HUES48 (cell line): ENCODE measurements at regions not wholly inside any gene's neighbourhood (a gene's known extent, or its start where the extent isn't known, plus 50 kb on each side); places are given as distances from the start of the nearest gene placed in this dataset.

Experiments
- H3K27ac ChIP-seq: one replicate; pipeline ENCODE4 v1.7.0; 2013; ENCODE audit warnings: low read depth, low read length, inconsistent platforms
- H3K27me3 ChIP-seq: 2 replicates; pipeline ENCODE4 v1.6.1; 2013; ENCODE audit warnings: mild to moderate bottlenecking, low read length; ENCODE audit not compliant: control insufficient read depth, insufficient read depth
- H3K36me3 ChIP-seq: 2 replicates; pipeline ENCODE4 v1.6.1; 2013; ENCODE audit warnings: low read length; ENCODE audit not compliant: control insufficient read depth, insufficient read depth
- H3K4me1 ChIP-seq: 2 replicates; pipeline ENCODE4 v1.6.1; 2013; ENCODE audit warnings: mild to moderate bottlenecking, low read length; ENCODE audit not compliant: control insufficient read depth, insufficient read depth
- H3K4me3 ChIP-seq: 2 replicates; pipeline ENCODE4 v1.5.1; 2013; ENCODE audit warnings: mild to moderate bottlenecking, low read depth, low read length
- H3K9ac ChIP-seq: 2 replicates; pipeline ENCODE4 v1.6.1; 2013; ENCODE audit warnings: mild to moderate bottlenecking, low read depth, low read length, moderate library complexity
- H3K9me3 ChIP-seq: 2 replicates; pipeline ENCODE4 v1.6.1; 2013; ENCODE audit warnings: low read length; ENCODE audit not compliant: control insufficient read depth, insufficient read depth

DNA sequence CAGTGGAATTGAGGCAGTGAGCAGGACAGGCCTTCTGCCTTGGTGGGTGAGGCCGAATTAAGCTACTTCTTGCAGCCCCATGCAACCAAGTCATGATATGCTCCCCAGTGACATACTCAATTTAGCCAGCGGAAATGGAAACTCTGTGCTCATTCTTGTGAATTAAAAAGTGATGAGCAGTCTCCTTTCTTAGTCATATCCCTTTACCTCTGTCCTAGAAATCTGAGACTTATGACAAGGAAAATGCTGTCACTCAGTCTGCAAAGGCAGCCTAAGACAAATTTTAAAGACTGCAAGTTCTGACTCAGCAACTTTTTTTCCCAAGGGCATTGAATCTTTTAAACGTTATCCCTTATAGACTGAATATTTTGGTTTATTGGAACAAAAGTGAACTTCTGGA, 218.2 kb downstream of the SH3BP4 start:
- Histone ChIP-seq H3K4me3 (no peak overlapping the region), H3K9ac (no peak overlapping the region), H3K4me1 (peaks cover 6% of the 10 kb centered on the region; the same call in 1 of the 2 replicates), H3K9me3 (no peaks in the 10 kb centered on the region), H3K27ac (no peak overlapping the region), H3K27me3 (no peaks in the 10 kb centered on the region), H3K36me3 (no peaks in the 10 kb centered on the region)

DNA sequence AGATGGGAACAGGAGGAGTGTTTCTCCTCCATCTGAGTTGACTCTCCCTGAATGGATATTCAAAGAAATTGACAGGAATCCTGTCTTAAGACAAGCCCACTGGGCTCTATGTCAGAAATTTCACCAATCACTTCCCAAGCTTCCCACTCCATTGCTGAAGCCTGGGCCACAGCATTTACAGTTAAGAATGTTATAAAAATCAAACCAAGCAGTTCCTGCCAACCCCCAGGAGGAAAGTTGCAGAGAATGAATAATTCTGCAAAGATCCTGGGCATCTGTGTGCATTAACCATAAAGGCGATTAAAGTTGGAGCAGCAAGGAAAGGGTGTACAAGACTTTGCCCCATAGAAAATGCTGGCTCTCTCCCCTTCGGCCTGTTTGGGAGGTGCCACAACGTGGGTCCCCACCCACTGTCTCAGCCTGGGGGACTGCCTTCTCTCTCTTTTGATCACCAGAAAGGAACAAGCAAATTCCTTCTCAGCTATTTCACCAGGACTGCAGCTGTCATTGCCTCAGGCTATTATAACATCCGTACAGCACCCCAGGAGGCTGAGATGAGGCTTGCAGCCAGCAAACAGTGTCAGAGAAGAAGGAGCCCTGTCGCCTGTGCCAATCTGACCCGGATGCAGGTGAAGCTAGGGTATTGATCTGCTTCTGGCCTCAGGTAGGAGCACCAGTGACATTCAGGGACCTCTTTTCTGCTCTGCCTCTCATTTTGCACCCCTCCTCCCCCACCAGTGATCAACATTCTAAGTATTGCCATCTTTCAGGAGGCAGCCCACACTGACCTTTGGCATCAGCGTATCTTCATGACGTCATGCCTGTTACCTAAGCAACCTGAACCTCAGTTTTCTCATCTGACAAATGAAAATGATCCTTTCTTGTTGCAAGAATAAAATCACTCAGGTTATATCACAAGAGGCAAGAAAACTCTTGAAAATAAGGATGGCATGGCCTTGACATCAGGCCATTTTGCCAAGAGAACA, 219.0 kb downstream of the SH3BP4 start:
- Histone ChIP-seq H3K27ac (no peak overlapping the region), H3K36me3 (no peaks in the 10 kb centered on the region), H3K4me1 (peaks cover 6% of the 10 kb centered on the region; the same call in 1 of the 2 replicates), H3K9ac (no peak overlapping the region), H3K9me3 (no peaks in the 10 kb centered on the region), H3K4me3 (no peak overlapping the region), H3K27me3 (no peaks in the 10 kb centered on the region)

DNA sequence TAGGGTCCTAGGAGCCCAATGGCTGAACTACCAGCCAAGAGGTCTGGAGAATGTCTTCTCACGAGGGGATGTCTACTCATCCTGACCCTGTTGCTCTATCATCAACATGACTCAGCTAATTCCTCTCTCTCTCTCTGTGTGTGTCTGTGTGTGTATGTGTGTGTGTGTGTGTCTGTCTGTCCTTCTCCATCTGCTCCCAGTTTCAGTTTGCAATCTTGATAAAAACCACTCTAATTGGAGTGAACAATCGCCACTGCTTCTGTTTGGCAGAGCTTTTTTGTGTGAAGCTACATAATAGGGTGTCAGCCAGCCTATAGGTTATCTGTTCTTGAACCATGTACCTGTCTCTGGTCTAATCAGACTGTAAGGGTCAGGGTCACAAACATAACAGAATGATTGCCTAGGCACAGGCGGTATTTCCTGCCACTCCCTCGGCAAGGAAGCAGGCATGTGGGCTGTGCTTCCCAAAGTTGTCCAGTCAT, 219.8 kb downstream of the SH3BP4 start:
- no peaks in the 10 kb centered on the region for H3K27me3 ChIP-seq
- H3K27ac ChIP-seq, result no peak overlapping the region
- H3K36me3 ChIP-seq, result no peaks in the 10 kb centered on the region
- no peak overlapping the region for H3K4me3 ChIP-seq
- H3K9me3 ChIP-seq, result no peaks in the 10 kb centered on the region
- no peak overlapping the region for H3K9ac ChIP-seq
- peaks cover 6% of the 10 kb centered on the region; the same call in 1 of the 2 replicates for H3K4me1 ChIP-seq

DNA sequence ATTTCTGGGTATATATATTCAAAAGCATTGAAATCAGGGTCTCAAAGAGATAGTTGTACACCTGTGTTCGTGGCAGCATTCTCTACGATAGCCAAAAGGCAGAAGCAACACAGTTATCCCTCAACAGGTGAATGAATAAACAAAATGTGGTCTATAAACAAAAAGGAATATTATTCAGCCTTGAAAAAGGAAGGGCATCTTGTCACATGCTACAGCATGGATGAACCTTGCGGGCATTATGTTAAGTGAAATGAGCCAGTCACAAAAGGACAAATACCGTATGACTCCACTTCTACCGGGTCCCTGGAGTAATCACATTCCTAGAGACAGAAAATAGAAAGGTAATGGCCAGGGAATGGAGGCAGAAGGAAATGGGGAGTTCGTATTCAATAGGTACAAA, 228.8 kb downstream of the SH3BP4 start:
- Histone ChIP-seq H3K36me3 (no peaks in the 10 kb centered on the region), H3K27me3 (no peaks in the 10 kb centered on the region), H3K9ac (no peak overlapping the region), H3K9me3 (no peaks in the 10 kb centered on the region), H3K4me1 (no peaks in the 10 kb centered on the region), H3K4me3 (no peak overlapping the region), H3K27ac (no peak overlapping the region)

DNA sequence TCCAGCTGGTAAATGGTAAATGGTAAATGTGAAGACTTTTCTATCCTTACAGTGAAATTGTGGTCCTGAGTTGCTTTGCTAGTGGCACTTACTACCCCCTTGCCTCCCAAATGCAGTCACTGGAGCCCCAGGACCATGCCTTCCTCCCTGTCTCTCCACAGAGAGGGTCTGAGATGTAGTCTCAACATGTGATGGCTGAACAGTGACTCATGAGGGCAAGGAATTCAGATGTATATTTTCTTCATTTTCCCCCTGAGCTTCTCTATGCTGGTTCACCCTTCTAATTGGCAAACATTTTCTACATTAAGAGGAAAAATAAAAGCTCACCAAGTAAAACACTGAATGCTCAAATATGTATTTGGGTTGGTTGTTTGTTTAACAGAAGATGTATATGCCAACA, 232.0 kb downstream of the SH3BP4 start:
- H3K9me3 ChIP-seq, result no peaks in the 10 kb centered on the region
- no peaks in the 10 kb centered on the region for H3K4me1 ChIP-seq
- no peak overlapping the region for H3K27ac ChIP-seq
- H3K4me3 ChIP-seq, result no peak overlapping the region
- no peaks in the 10 kb centered on the region for H3K36me3 ChIP-seq
- H3K27me3 ChIP-seq, result no peaks in the 10 kb centered on the region
- no peak overlapping the region for H3K9ac ChIP-seq

DNA sequence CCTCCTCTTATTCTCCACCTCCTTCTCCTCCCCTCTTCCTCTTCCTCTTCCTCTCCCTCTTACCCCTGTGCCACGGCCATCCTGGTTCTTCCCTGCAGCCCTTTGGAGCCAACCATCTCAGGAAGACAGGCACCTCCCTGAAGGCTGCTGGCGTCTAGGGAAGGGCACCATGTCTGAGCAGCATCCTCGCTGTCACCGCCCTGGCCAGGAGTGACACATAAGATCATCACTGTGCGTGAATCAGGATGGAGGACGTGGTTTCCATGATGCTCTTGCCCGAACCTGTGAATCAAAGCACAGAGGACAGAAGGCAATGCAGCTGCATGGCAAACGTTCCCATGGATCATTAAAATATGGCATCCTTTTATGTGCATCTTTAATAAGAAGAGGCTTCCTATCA, 236.0 kb downstream of the SH3BP4 start:
- Histone ChIP-seq H3K4me1 (no peaks in the 10 kb centered on the region), H3K4me3 (no peak overlapping the region), H3K9ac (no peak overlapping the region), H3K27me3 (no peaks in the 10 kb centered on the region), H3K36me3 (no peaks in the 10 kb centered on the region), H3K27ac (no peak overlapping the region), H3K9me3 (no peaks in the 10 kb centered on the region)

DNA sequence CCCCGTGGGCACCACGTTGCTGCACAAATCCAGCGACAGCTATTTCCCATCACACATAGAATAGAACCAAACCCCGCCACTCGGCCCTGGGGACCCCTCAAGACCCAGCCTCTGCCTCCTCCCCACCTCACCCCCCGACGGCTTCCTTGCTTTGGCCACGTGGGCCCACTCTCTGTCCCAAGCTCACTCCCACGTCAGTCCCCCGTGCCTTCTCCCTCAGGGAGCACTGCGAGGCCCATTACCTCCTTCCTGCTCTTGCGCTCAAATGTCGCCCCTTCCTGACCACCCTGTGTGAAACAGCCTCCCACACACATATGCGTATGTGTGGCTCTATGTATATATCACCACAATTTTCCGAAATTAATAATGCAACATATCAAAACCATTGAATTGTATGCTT, 239.7 kb downstream of the SH3BP4 start:
- Histone ChIP-seq H3K4me1 (no peaks in the 10 kb centered on the region), H3K27ac (no peak overlapping the region), H3K9me3 (no peaks in the 10 kb centered on the region), H3K27me3 (no peaks in the 10 kb centered on the region), H3K9ac (no peak overlapping the region), H3K36me3 (no peaks in the 10 kb centered on the region), H3K4me3 (no peak overlapping the region)

DNA sequence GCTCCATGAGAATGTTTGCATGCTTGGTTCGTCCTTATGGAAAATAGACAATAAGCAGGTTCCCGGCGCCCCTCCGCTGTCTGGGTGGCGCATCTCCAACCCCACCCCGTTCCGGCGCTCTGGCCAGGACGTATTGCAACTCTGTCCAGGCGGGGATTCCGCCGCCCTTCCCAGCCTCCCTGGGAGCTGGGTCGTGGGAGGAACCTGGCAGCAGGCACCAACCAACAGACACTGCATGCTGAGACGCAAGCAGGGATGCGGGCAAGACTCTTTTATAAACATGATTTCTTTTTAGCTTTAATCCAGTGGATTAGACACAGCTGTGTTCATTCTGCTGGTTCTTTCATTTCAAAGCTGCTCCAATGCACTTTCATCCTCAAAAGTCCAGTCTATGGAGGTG, 240.2 kb downstream of the SH3BP4 start:
- Histone ChIP-seq H3K27me3 (no peaks in the 10 kb centered on the region), H3K27ac (no peak overlapping the region), H3K4me3 (no peak overlapping the region), H3K9ac (no peak overlapping the region), H3K36me3 (no peaks in the 10 kb centered on the region), H3K9me3 (no peaks in the 10 kb centered on the region), H3K4me1 (no peaks in the 10 kb centered on the region)

DNA sequence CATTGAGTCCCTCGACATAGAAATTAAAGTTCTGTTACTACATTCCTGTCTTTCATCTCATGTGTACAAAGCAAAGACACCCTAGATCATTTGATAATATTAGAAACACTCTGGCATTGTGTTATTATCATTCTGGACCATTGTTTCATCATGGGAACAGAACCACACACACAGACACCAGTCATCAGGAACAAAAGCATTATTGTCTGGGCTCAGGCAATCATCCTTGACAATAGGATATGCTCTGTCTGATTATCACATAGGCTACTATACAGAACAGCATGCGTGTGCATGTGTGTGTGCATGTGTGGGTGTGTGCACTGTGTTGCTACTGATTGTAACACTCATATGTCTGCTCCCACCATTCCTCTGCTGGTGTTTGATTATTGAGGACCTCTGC, 242.5 kb downstream of the SH3BP4 start:
- H3K27me3 ChIP-seq, result no peaks in the 10 kb centered on the region
- H3K9ac ChIP-seq, result no peak overlapping the region
- no peaks in the 10 kb centered on the region for H3K9me3 ChIP-seq
- no peak overlapping the region for H3K4me3 ChIP-seq
- H3K4me1 ChIP-seq, result no peaks in the 10 kb centered on the region
- no peak overlapping the region for H3K27ac ChIP-seq
- H3K36me3 ChIP-seq, result no peaks in the 10 kb centered on the region

DNA sequence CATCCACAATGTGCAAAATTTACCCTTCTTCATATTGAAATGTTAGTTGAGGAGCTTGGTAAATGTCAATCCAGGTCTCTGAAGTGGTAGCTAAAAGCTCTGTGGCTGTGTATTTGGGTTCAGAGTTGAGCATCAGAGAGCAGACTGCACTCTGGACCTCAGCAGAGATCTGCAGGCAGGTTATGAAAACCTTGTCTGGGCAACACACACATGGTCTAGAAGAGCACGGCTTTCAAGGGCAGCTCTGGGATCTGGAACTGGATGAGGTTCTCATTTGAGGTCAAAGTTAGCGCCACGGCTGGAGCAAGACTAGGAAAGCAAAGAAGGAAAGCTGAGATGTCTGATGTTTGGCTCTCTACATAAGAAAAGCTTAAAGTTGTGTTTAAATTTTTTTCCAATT, 243.0 kb downstream of the SH3BP4 start:
- no peak overlapping the region for H3K27ac ChIP-seq
- no peaks in the 10 kb centered on the region for H3K9me3 ChIP-seq
- no peaks in the 10 kb centered on the region for H3K36me3 ChIP-seq
- H3K27me3 ChIP-seq, result no peaks in the 10 kb centered on the region
- no peak overlapping the region for H3K4me3 ChIP-seq
- no peaks in the 10 kb centered on the region for H3K4me1 ChIP-seq
- H3K9ac ChIP-seq, result no peak overlapping the region

DNA sequence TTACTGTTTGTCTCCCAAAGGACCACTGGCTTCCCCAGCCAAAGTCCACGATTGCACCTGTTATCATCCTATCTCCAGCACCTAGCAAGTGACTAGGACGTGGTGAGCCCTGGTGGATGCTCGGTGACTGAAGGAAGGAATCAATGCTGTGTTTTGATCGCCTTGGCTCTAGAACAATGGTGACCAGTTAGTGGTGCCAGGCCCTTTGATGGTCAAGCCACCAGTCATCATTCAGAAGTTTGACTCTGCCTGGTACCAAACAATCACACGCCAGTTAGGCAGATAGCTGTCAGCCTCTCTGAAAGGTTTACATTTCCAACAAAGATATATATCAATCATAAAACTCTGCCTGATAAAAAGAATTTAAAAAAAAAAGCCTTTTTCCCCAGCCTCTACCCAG, 244.1 kb downstream of the SH3BP4 start:
- Histone ChIP-seq H3K9ac (no peak overlapping the region), H3K4me1 (no peaks in the 10 kb centered on the region), H3K36me3 (no peaks in the 10 kb centered on the region), H3K27me3 (no peaks in the 10 kb centered on the region), H3K9me3 (no peaks in the 10 kb centered on the region), H3K4me3 (no peak overlapping the region), H3K27ac (no peak overlapping the region)
